GM12892 (cell line): ENCODE measurements at regions not wholly inside any gene's neighbourhood (a gene's known extent, or its start where the extent isn't known, plus 50 kb on each side); places are given as distances from the start of the nearest gene placed in this dataset.

ENCODE experiments used
- POLR2A ChIP-seq: IDR thresholded peaks from 2 replicates; pipeline ENCODE4 v1.6.1; 2011; ENCODE audit warnings: low read depth, low read length, control low read depth
- POLR2AphosphoS5 ChIP-seq: IDR thresholded peaks from 2 replicates; pipeline ENCODE4 v1.6.1; 2011; ENCODE audit warnings: low read depth, low read length, control low read depth
- TAF1 ChIP-seq: IDR thresholded peaks from 2 replicates; pipeline ENCODE4 v1.6.1; 2011; ENCODE audit warnings: low read depth, mild to moderate bottlenecking, control low read depth, low read length, borderline replicate concordance

GRCh38 chr12:126726481-126727217 is 1540.3 kb upstream of the TMEM132C start:
- TF ChIP-seq TAF1 (no peak), POLR2AphosphoS5 (no peak), POLR2A (no peak)
